ENCODE measurements at regions not wholly inside any gene's neighbourhood (a gene's known extent, or its start where the extent isn't known, plus 50 kb on each side); places are given as distances from the start of the nearest gene placed in this dataset.

GRCh38 chr1:80926531-80926930, 874.2 kb upstream of the ADGRL2 start:
- TF ChIP-seq TCF7L2 (IDR thresholded peaks at IDR 0.05; ENCODE audit: low read depth, low read length) (no peak), REST (IDR thresholded peaks at IDR 0.05; ENCODE audit: insufficient read depth in 1 of 2, low read depth in 2 of 2, low read length in 1 of 2) (no peak), SIN3A (IDR thresholded peaks at IDR 0.05; ENCODE audit: borderline replicate concordance, insufficient read depth, low read depth, low read length) (no peak), CTCF (IDR thresholded peaks at IDR 0.05) (no peak), POLR2AphosphoS5 (IDR thresholded peaks at IDR 0.05; ENCODE audit: low read depth, low read length) (no peak)
- H3K27ac ChIP-seq (ENCODE audit: low read length) = no peak overlapping the region
- intact Hi-C loops (cut with micrococcal nuclease; ENCODE audit: unreplicated experiment) = no loop called here
- DNase-seq (ENCODE audit: low read depth, low spot score) = no peak
- H3K27me3 ChIP-seq (ENCODE audit: control insufficient read depth, insufficient read depth, low read length) = no peaks in the 10 kb centered on the region
- no peaks in the 10 kb centered on the region for H3K9me3 ChIP-seq (ENCODE audit: control insufficient read depth, insufficient read depth, low read depth, low read length)
- no TSS peak for BruUV-seq (replicated peaks)
- POLR2A ChIA-PET = no interaction called here
- H3K4me3 ChIP-seq (ENCODE audit: low read depth in 2 of 2, low read length in 2 of 2) = no peak overlapping the region
- H3K4me1 ChIP-seq (ENCODE audit: control insufficient read depth, insufficient read depth, low read length) = no peaks in the 10 kb centered on the region
- ATAC-seq = no peak
- in situ Hi-C loops (cut with HindIII; ENCODE audit: low pct_unique_long_range_greater_than_20kb, low sequenced_read_pairs) = no loop called here
- CTCF ChIA-PET = no interaction called here
- no peaks in the 10 kb centered on the region for H3K36me3 ChIP-seq (ENCODE audit: control insufficient read depth, insufficient read depth, low read length)

DNA sequence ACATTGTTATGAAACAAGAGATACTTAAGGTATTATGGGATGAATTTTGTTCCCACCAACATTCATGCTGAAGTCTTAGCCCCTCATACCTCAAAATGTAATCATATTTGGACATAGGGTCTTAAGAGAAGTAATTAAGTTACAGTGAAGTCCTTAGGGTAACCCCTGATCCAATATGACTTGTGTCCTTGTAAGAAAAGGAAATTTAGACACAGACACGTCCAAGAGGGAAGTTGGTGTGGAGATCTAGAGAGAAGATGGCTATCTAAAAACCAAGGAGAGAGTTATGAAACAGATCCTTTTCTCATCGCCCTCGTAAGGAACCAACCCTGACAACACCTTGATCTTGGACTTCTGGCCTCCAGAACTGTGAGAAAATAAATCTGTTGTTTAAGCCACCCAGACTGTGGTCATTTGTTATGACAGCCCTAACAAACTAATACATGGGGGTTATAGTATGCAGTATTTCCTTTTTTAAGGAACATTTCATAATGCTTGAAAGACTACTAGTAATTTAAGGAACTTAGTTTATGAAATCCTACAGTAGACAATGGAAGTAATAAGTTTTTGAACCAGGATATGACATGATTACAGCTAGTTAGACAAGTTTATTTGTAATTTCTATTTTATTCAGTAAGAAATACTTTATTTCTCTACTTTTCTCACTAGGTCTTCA, 875.5 kb upstream of the ADGRL2 start:
- intact Hi-C loops (cut with micrococcal nuclease; ENCODE audit: unreplicated experiment) (no loop called here), in situ Hi-C loops (cut with HindIII; ENCODE audit: low pct_unique_long_range_greater_than_20kb, low sequenced_read_pairs) (no loop called here)
- ATAC-seq = no peak
- Histone ChIP-seq H3K27me3 (ENCODE audit: control insufficient read depth, insufficient read depth, low read length) (no peaks in the 10 kb centered on the region), H3K9me3 (ENCODE audit: control insufficient read depth, insufficient read depth, low read depth, low read length) (no peaks in the 10 kb centered on the region), H3K27ac (ENCODE audit: low read length) (no peak overlapping the region), H3K36me3 (ENCODE audit: control insufficient read depth, insufficient read depth, low read length) (no peaks in the 10 kb centered on the region), H3K4me3 (ENCODE audit: low read depth in 2 of 2, low read length in 2 of 2) (no peak overlapping the region), H3K4me1 (ENCODE audit: control insufficient read depth, insufficient read depth, low read length) (no peaks in the 10 kb centered on the region)
- ChIA-PET CTCF (no interaction called here), POLR2A (no interaction called here)
- no TSS peak for BruUV-seq (replicated peaks)
- TF ChIP-seq POLR2AphosphoS5 (IDR thresholded peaks at IDR 0.05; ENCODE audit: low read depth, low read length) (no peak), SIN3A (IDR thresholded peaks at IDR 0.05; ENCODE audit: borderline replicate concordance, insufficient read depth, low read depth, low read length) (no peak)
- DNase-seq (ENCODE audit: low read depth, low spot score) = no peak

DNA sequence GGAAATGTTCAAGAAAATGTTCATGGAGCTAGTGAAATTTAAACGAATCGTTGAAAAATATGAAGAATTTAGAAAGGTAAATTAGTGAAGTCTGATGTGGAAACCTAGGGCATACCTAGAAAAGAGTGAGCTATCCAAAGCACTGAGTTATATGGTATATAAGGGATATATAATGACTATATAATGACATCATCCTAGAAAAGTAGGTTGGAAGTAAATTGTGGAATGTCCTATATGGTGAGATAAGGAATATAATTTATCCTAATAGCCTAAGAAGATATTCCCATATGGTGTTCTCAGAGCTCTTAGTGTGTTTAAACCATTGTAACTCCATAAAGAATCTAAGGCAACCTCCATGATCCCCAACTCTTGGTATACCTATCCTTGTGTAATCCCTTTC, 876.4 kb upstream of the ADGRL2 start:
- intact Hi-C loops (cut with micrococcal nuclease; ENCODE audit: unreplicated experiment) (no loop called here), in situ Hi-C loops (cut with HindIII; ENCODE audit: low pct_unique_long_range_greater_than_20kb, low sequenced_read_pairs) (no loop called here)
- DNase-seq (ENCODE audit: low read depth, low spot score) (no peak), ATAC-seq (no peak)
- Histone ChIP-seq H3K4me3 (ENCODE audit: low read depth in 2 of 2, low read length in 2 of 2) (no peak overlapping the region), H3K27me3 (ENCODE audit: control insufficient read depth, insufficient read depth, low read length) (no peaks in the 10 kb centered on the region), H3K27ac (ENCODE audit: low read length) (no peak overlapping the region), H3K4me1 (ENCODE audit: control insufficient read depth, insufficient read depth, low read length) (no peaks in the 10 kb centered on the region), H3K9me3 (ENCODE audit: control insufficient read depth, insufficient read depth, low read depth, low read length) (no peaks in the 10 kb centered on the region), H3K36me3 (ENCODE audit: control insufficient read depth, insufficient read depth, low read length) (no peaks in the 10 kb centered on the region)
- ChIA-PET CTCF (no interaction called here), POLR2A (no interaction called here)
- TF ChIP-seq REST (IDR thresholded peaks at IDR 0.05; ENCODE audit: insufficient read depth in 1 of 2, low read depth in 2 of 2, low read length in 1 of 2) (no peak), TCF7L2 (IDR thresholded peaks at IDR 0.05; ENCODE audit: low read depth, low read length) (no peak), SIN3A (IDR thresholded peaks at IDR 0.05; ENCODE audit: borderline replicate concordance, insufficient read depth, low read depth, low read length) (no peak), CTCF (IDR thresholded peaks at IDR 0.05) (no peak), POLR2AphosphoS5 (IDR thresholded peaks at IDR 0.05; ENCODE audit: low read depth, low read length) (no peak)
- no TSS peak for BruUV-seq (replicated peaks)

All from Panc1 (cell line).